A549 (cell line): ENCODE measurements at regions not wholly inside any gene's neighbourhood (a gene's known extent, or its start where the extent isn't known, plus 50 kb on each side); places are given as distances from the start of the nearest gene placed in this dataset.

Experiments
- ATAC-seq, 2 experiments: fragments of 200-7000 bp in 1 of 2; fragments of >200 bp in 1 of 2; cut with Nextera tagmentation in 1 of 2; cut with Tn5 transposase in 1 of 2; 3 replicates each; pipeline versions ENCODE4 v1.8.0 to v1.9.1; 2018 to 2020; ENCODE audit warnings: mild to moderate bottlenecking in 1 of 2, moderate library complexity in 1 of 2
- CTCF ChIA-PET: fragments of 300-600 bp; sonication (Branson Sonifier 250); formaldehyde crosslinking; extraction: SDS; loops from one replicate; lab custom pipeline; 2021; ENCODE audit warnings: antibody characterized with exemption, inconsistent platforms; lab: Yijun Ruan, JAX
- POLR2A ChIA-PET: fragments of 350-600 bp; formaldehyde crosslinking; extraction: SDS; loops from one replicate; lab custom pipeline; 2021; ENCODE audit warnings: antibody characterized with exemption, inconsistent platforms; lab: Yijun Ruan, JAX
- DNase-seq, 2 experiments: peaks; one replicate each; pipeline versions ENCODE4 v3.0.0 to v3.0.0-alpha.2; 2011 to 2016; ENCODE audit warnings: low read depth in 1 of 2, low spot score in 1 of 2
- FAIRE-seq: peaks from 2 replicates; lab custom pipeline; 2011; peaks lifted over from hg19 to GRCh38; lab: Jason Lieb, UNC
- H3K27ac ChIP-seq, 2 experiments: fragments of >200 bp; sonication (Bioruptor Twin); formaldehyde crosslinking; 3 replicates each; pipeline ENCODE4 v1.5.1; 2016 to 2017
- H3K4me1 ChIP-seq: fragments of >200 bp; sonication (Bioruptor Twin); formaldehyde crosslinking; 3 replicates; pipeline ENCODE4 v1.6.1; 2016
- H3K4me2 ChIP-seq: fragments of >200 bp; sonication (Bioruptor Twin); formaldehyde crosslinking; 3 replicates; pipeline ENCODE4 v1.6.1; 2016
- H3K4me3 ChIP-seq: fragments of >200 bp; sonication (Bioruptor Twin); formaldehyde crosslinking; 3 replicates; pipeline ENCODE4 v1.5.1; 2016
- H3K9me3 ChIP-seq: fragments of >200 bp; sonication (Bioruptor Twin); formaldehyde crosslinking; 3 replicates; pipeline ENCODE4 v1.6.1; 2016
- BHLHE40 ChIP-seq: IDR thresholded peaks from 2 replicates; pipeline ENCODE4 v1.6.1; 2012; ENCODE audit warnings: low read depth, low read length, inconsistent platforms
- CBX2 ChIP-seq: fragments of 200-600 bp; sonication (generic); IDR thresholded peaks from 2 replicates; pipeline ENCODE4 v1.6.1; 2016; ENCODE audit warnings: low read depth, mild to moderate bottlenecking, borderline replicate concordance
- CBX8 ChIP-seq: fragments of 200-600 bp; sonication (generic); IDR thresholded peaks from 2 replicates; pipeline ENCODE4 v1.6.1; 2016
- ESRRA ChIP-seq: fragments of 150-350 bp; IDR thresholded peaks from 2 replicates; pipeline ENCODE4 v1.6.1; 2014; ENCODE audit warnings: mild to moderate bottlenecking, low read length, borderline replicate concordance
- FOSB ChIP-seq: fragments of 250-450 bp; sonication (Bioruptor Pico); IDR thresholded peaks from 2 replicates; pipeline ENCODE4 v1.5.0; 2020; ENCODE audit warnings: mild to moderate bottlenecking, moderate library complexity
- FOSL2 ChIP-seq, 2 experiments: fragments of 450-650 bp in 1 of 2; fragments of >200 bp in 1 of 2; sonication (Bioruptor Twin) in 1 of 2; formaldehyde crosslinking; IDR thresholded peaks; 2 replicates each; pipeline versions ENCODE4 v1.5.0 to v1.6.1; 2016 to 2020; ENCODE audit warnings: mild to moderate bottlenecking in 1 of 2, moderate library complexity in 1 of 2
- HDAC2 ChIP-seq: fragments of 200-600 bp; sonication (generic); IDR thresholded peaks from 2 replicates; pipeline ENCODE4 v1.6.1; 2016
- HOXB13 ChIP-seq: fragments of 250-450 bp; sonication (Bioruptor Pico); IDR thresholded peaks from 2 replicates; pipeline ENCODE4 v1.5.0; 2020; ENCODE audit warnings: low read depth, mild to moderate bottlenecking, moderate library complexity
- JUN ChIP-seq, 2 experiments: fragments of >200 bp; sonication (Bioruptor Twin); formaldehyde crosslinking; IDR thresholded peaks; 2 replicates in 1 of 2; 3 replicates in 1 of 2; pipeline ENCODE4 v1.6.1; 2016 to 2017
- KDM5A ChIP-seq: fragments of 200-600 bp; sonication (generic); IDR thresholded peaks from 2 replicates; pipeline ENCODE4 v1.6.1; 2016; ENCODE audit warnings: antibody characterized with exemption, mild to moderate bottlenecking
- MAFK ChIP-seq: fragments of 450-650 bp; IDR thresholded peaks from 2 replicates; pipeline ENCODE4 v1.6.1; 2014; ENCODE audit not compliant: partially characterized antibody
- MYC ChIP-seq: IDR thresholded peaks from 2 replicates; pipeline ENCODE4 v1.6.1; 2012; ENCODE audit warnings: mild to moderate bottlenecking, inconsistent platforms, low read length, improper control_type of control experiment, borderline replicate concordance
- NPAS2 ChIP-seq: fragments of 250-450 bp; sonication (Bioruptor Pico); IDR thresholded peaks from 2 replicates; pipeline ENCODE4 v1.8.0; 2022; ENCODE audit warnings: mild to moderate bottlenecking, moderate library complexity, borderline replicate concordance
- POLR2A ChIP-seq: IDR thresholded peaks from 2 replicates; pipeline ENCODE4 v1.6.1; 2012; ENCODE audit warnings: mild to moderate bottlenecking, low read length
- POLR2AphosphoS2 ChIP-seq: conservative IDR thresholded peaks from 2 replicates; pipeline ENCODE4 v1.6.1; 2012; ENCODE audit warnings: low read length, improper control_type of control experiment, inconsistent platforms
- RCOR1 ChIP-seq: fragments of 150-350 bp; IDR thresholded peaks from 2 replicates; pipeline ENCODE4 v1.6.1; 2014; ENCODE audit warnings: antibody characterized with exemption, low read length, low read depth
- SMC3 ChIP-seq: fragments of >200 bp; sonication (Bioruptor Twin); formaldehyde crosslinking; IDR thresholded peaks from 3 replicates; pipeline ENCODE4 v1.6.1; 2018; ENCODE audit warnings: inconsistent platforms
- USF2 ChIP-seq: fragments of 450-650 bp; IDR thresholded peaks from 2 replicates; pipeline ENCODE4 v1.6.1; 2014; ENCODE audit warnings: antibody characterized with exemption
- ZNF302 ChIP-seq: fragments of 250-450 bp; sonication (Bioruptor Pico); IDR thresholded peaks from 2 replicates; pipeline ENCODE4 v1.9.0; 2021; ENCODE audit warnings: inconsistent platforms, mild to moderate bottlenecking, moderate library complexity
- WGBS: methylation state at CpG from one replicate; pipeline ENCODE4 v1.1.6; 2017; ENCODE audit errors: missing lambda C conversion rate; 5-methylcytosine and 5-hydroxymethylcytosine counted together
- TF ChIP-seq, protein P1 (sequence below): IDR thresholded peaks from 2 replicates; pipeline ENCODE4 v1.6.1; 2012; ENCODE audit warnings: low read depth, borderline replicate concordance
- TF ChIP-seq, protein P2 (sequence below): fragments of 200-600 bp; sonication (generic); IDR thresholded peaks from 2 replicates; pipeline ENCODE4 v1.6.1; 2016; ENCODE audit warnings: antibody characterized with exemption, mild to moderate bottlenecking, moderate library complexity

- WGBS, result 6% methylated on average over 2 of the region's 2 CpGs
- H3K4me3 ChIP-seq, result no peak overlapping the region
- CTCF ChIA-PET, result no interaction called here
- H3K4me1 ChIP-seq, result no peaks in the 10 kb centered on the region
- no peak for TF ChIP-seq USF2
- no peak for TF ChIP-seq NPAS2 (CRISPR knock-in tag)
- no peak for TF ChIP-seq CBX2
- TF ChIP-seq MYC, result no peak
- TF ChIP-seq, protein P1, sequence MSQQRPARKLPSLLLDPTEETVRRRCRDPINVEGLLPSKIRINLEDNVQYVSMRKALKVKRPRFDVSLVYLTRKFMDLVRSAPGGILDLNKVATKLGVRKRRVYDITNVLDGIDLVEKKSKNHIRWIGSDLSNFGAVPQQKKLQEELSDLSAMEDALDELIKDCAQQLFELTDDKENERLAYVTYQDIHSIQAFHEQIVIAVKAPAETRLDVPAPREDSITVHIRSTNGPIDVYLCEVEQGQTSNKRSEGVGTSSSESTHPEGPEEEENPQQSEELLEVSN, result no peak
- no peak for TF ChIP-seq ESRRA
- TF ChIP-seq HOXB13 (CRISPR knock-in tag), result no peak
- TF ChIP-seq RCOR1, result no peak
- no peak for TF ChIP-seq MAFK
- no peak for TF ChIP-seq FOSL2 (IDR thresholded peaks at IDR 0.05)
- no peak for TF ChIP-seq FOSL2 (CRISPR knock-in tag; IDR thresholded peaks at IDR 0.05)
- no peak for TF ChIP-seq HDAC2
- no peak for TF ChIP-seq BHLHE40
- TF ChIP-seq ZNF302, result no peak
- TF ChIP-seq, protein P2, sequence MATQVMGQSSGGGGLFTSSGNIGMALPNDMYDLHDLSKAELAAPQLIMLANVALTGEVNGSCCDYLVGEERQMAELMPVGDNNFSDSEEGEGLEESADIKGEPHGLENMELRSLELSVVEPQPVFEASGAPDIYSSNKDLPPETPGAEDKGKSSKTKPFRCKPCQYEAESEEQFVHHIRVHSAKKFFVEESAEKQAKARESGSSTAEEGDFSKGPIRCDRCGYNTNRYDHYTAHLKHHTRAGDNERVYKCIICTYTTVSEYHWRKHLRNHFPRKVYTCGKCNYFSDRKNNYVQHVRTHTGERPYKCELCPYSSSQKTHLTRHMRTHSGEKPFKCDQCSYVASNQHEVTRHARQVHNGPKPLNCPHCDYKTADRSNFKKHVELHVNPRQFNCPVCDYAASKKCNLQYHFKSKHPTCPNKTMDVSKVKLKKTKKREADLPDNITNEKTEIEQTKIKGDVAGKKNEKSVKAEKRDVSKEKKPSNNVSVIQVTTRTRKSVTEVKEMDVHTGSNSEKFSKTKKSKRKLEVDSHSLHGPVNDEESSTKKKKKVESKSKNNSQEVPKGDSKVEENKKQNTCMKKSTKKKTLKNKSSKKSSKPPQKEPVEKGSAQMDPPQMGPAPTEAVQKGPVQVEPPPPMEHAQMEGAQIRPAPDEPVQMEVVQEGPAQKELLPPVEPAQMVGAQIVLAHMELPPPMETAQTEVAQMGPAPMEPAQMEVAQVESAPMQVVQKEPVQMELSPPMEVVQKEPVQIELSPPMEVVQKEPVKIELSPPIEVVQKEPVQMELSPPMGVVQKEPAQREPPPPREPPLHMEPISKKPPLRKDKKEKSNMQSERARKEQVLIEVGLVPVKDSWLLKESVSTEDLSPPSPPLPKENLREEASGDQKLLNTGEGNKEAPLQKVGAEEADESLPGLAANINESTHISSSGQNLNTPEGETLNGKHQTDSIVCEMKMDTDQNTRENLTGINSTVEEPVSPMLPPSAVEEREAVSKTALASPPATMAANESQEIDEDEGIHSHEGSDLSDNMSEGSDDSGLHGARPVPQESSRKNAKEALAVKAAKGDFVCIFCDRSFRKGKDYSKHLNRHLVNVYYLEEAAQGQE, result no peak
- TF ChIP-seq FOSB, result no peak
- no peak for TF ChIP-seq POLR2AphosphoS2
- TF ChIP-seq SMC3, result no peak
- no peaks in the 10 kb centered on the region for H3K9me3 ChIP-seq
- H3K4me2 ChIP-seq, result no peak overlapping the region
- FAIRE-seq, result no peak
- H3K27ac ChIP-seq, result no peak overlapping the region
- no peak for DNase-seq
- ATAC-seq, result no peak
- POLR2A ChIA-PET, result no interaction called here
Observed at GRCh38 chr18:38756436-38756835, 1190.8 kb upstream of the CELF4 start.

DNA sequence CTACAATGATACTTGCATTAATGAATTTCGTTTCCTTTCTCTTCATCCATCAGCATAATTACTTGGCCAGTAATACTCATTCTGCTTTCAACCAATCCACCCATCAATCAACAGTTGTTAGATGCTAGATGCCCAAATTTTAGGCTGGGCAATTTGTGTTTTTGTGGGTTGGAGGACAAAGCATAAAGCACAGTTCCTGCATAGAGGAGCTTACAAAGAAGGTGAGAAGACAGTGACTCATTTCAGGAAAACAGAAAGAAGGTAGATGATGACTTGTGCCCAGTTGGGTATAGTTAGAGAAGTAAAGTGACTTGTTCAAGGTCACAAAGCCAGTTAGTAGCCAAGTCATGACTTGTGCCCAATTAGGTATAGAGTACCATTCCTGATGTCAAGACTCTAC is 1186.8 kb upstream of the CELF4 start:
- POLR2A ChIA-PET, result no interaction called here
- TF ChIP-seq CBX8, result no peak
- DNase-seq, result no peak
- ATAC-seq, result no peak
- no peak overlapping the region for H3K4me3 ChIP-seq
- no peaks in the 10 kb centered on the region for H3K9me3 ChIP-seq
- 0% methylated on average over 1 of the region's 1 CpG for WGBS
- no peak for FAIRE-seq
- CTCF ChIA-PET, result no interaction called here
- no peak overlapping the region for H3K4me2 ChIP-seq
- no peaks in the 10 kb centered on the region for H3K4me1 ChIP-seq
- H3K27ac ChIP-seq, result no peak overlapping the region

DNA sequence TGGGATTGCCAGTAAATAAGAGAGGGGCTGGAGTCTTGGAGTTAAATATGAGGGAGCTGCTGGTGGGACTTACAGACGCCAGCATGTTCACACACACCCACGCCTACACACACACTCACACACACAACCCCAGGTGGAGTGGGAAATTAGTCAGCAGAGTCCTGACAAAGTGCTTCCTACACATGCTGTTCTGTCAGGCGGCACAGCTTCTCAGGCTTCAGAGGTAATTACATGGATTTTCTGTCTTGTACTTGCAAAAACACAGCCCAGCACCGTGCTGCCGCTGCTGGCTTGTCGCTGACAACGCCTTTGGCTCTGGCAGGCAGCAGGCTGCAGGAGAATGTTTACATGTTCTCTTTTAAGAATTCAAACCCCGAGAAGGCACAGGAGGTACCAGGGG is 1186.3 kb upstream of the CELF4 start:
- TF ChIP-seq JUN (IDR thresholded peaks at IDR 0.05) (no peak), KDM5A (no peak), POLR2A (no peak), POLR2AphosphoS2 (no peak), USF2 (no peak), ZNF302 (no peak)
- TF ChIP-seq, all 56 proteins: peak for 0
- ChIA-PET CTCF (no interaction called here), POLR2A (no interaction called here)
- Histone ChIP-seq H3K4me1 (no peaks in the 10 kb centered on the region), H3K9me3 (no peaks in the 10 kb centered on the region), H3K4me3 (no peak overlapping the region), H3K27ac (no peak overlapping the region), H3K4me2 (no peak overlapping the region)
- WGBS, result 18% methylated on average over 7 of the region's 8 CpGs
- FAIRE-seq, result no peak
- no peak for DNase-seq
- ATAC-seq, result no peak
